ENCODE measurements at regions not wholly inside any gene's neighbourhood (a gene's known extent, or its start where the extent isn't known, plus 50 kb on each side); places are given as distances from the start of the nearest gene placed in this dataset.

DNA sequence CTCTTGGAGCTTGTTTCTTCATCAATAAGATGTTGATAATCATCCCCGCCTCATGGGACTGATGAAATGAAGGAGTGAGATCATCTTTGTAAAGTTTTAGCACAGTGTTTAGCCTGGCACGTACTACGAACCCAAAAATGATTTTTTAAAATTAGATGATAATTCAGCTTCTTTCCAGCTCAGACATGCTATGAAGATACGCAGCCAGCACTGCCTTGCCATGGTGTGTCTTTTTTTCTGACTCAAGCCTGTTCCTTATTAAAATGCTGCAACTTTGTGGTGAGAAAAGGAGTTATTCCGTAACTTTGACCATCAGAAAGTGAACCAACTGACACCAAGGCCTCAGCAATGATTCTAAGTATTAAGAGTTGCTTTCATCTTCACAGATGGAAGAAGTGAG is 269.0 kb downstream of the LTN1 start:
- no peak for DNase-seq (ENCODE audit: low spot score)
- Histone ChIP-seq H3K27ac (no peak overlapping the region), H3K4me3 (no peak overlapping the region)
- TF ChIP-seq, protein P1, sequence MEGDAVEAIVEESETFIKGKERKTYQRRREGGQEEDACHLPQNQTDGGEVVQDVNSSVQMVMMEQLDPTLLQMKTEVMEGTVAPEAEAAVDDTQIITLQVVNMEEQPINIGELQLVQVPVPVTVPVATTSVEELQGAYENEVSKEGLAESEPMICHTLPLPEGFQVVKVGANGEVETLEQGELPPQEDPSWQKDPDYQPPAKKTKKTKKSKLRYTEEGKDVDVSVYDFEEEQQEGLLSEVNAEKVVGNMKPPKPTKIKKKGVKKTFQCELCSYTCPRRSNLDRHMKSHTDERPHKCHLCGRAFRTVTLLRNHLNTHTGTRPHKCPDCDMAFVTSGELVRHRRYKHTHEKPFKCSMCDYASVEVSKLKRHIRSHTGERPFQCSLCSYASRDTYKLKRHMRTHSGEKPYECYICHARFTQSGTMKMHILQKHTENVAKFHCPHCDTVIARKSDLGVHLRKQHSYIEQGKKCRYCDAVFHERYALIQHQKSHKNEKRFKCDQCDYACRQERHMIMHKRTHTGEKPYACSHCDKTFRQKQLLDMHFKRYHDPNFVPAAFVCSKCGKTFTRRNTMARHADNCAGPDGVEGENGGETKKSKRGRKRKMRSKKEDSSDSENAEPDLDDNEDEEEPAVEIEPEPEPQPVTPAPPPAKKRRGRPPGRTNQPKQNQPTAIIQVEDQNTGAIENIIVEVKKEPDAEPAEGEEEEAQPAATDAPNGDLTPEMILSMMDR (IDR thresholded peaks at IDR 0.05): no peak

GRCh38 chr21:28719723-28720122 is 273.0 kb downstream of the LTN1 start:
- no peak for DNase-seq (ENCODE audit: low spot score)
- no peak overlapping the region for H3K4me3 ChIP-seq
- TF ChIP-seq, protein P1 (IDR thresholded peaks at IDR 0.05): no peak
- H3K27ac ChIP-seq: no peak overlapping the region

GRCh38 chr21:28714777-28715464 is 277.8 kb downstream of the LTN1 start:
- DNase-seq (ENCODE audit: low spot score): no peak
- H3K27ac ChIP-seq: no peak overlapping the region
- no peak overlapping the region for H3K4me3 ChIP-seq
- TF ChIP-seq, protein P1 (IDR thresholded peaks at IDR 0.05): no peak

GRCh38 chr21:28712411-28712810 is 280.3 kb downstream of the LTN1 start:
- TF ChIP-seq, protein P1 (IDR thresholded peaks at IDR 0.05): no peak
- no peak overlapping the region for H3K27ac ChIP-seq
- DNase-seq (ENCODE audit: low spot score): no peak
- no peak overlapping the region for H3K4me3 ChIP-seq

- no peak overlapping the region for H3K4me3 ChIP-seq
These were observed 287.1 kb downstream of the LTN1 start for GRCh38 chr21:28705616-28706015.

GRCh38 chr21:28704746-28705145 is 287.9 kb downstream of the LTN1 start:
- H3K27ac ChIP-seq: no peak overlapping the region

More at GRCh38 chr21:28705616-28706015, 287.1 kb downstream of the LTN1 start:
- no peak for DNase-seq (ENCODE audit: low spot score)
- H3K27ac ChIP-seq: no peak overlapping the region
- TF ChIP-seq, protein P1 (IDR thresholded peaks at IDR 0.05): no peak

GRCh38 chr21:28703861-28704260 is 288.8 kb downstream of the LTN1 start:
- Histone ChIP-seq H3K27ac (no peak overlapping the region), H3K4me3 (no peak overlapping the region)
- TF ChIP-seq, protein P1 (IDR thresholded peaks at IDR 0.05): no peak
- DNase-seq (ENCODE audit: low spot score): no peak

More at GRCh38 chr21:28704746-28705145, 287.9 kb downstream of the LTN1 start:
- no peak overlapping the region for H3K4me3 ChIP-seq
- DNase-seq (ENCODE audit: low spot score): no peak
- TF ChIP-seq, protein P1 (IDR thresholded peaks at IDR 0.05): no peak

Data from coronary artery (tissue), 2 donors.